Suprapubic skin (tissue), 4 donors: ENCODE measurements at regions not wholly inside any gene's neighbourhood (a gene's known extent, or its start where the extent isn't known, plus 50 kb on each side); places are given as distances from the start of the nearest gene placed in this dataset.

Experiments
- POLR2A ChIP-seq, 2 donors: fragments of 450-650 bp; IDR thresholded peaks; one replicate each; pipeline ENCODE4 v1.6.1; 2017; ENCODE audit warnings: antibody characterized with exemption in 2 of 2, mild to moderate bottlenecking in 2 of 2, moderate library complexity in 2 of 2
- POLR2AphosphoS5 ChIP-seq, 3 donors: sonication (generic); formaldehyde crosslinking; IDR thresholded peaks; one replicate each; pipeline ENCODE4 v1.6.1; 2017; ENCODE audit warnings: antibody characterized with exemption in 3 of 3
- TF ChIP-seq, protein P1 (sequence below), 2 donors: fragments of 200-600 bp in 1 of 2; fragments of 450-650 bp in 1 of 2; sonication (generic) in 1 of 2; IDR thresholded peaks; one replicate each; pipeline ENCODE4 v1.5.1; 2016 to 2019; ENCODE audit warnings: antibody characterized with exemption in 2 of 2, mild to moderate bottlenecking in 1 of 2, moderate library complexity in 1 of 2

DNA sequence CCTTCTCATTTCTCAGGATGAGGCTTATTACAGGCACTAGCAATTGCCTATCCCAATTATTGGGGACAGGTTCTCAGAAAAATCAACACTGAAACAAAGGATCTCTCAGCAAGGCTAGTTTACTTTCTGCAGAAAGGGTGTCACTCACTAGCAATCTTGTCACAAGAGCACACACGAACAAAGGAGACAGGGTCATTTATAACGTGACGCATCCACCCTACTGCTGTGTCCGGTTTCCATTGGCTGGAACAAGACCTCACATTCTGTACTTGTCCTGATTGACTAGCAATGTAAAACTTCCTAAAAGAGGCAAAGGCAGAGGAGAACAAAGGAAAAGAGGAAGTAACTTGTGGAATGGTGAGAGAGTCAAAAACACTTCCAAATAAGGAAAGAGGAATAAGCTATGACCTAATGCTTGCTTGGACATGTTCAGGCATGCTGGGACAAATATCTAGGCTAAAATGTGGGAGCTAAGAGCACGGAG lies 160.2 kb upstream of the STXBP5 start:
- TF ChIP-seq, protein P1, sequence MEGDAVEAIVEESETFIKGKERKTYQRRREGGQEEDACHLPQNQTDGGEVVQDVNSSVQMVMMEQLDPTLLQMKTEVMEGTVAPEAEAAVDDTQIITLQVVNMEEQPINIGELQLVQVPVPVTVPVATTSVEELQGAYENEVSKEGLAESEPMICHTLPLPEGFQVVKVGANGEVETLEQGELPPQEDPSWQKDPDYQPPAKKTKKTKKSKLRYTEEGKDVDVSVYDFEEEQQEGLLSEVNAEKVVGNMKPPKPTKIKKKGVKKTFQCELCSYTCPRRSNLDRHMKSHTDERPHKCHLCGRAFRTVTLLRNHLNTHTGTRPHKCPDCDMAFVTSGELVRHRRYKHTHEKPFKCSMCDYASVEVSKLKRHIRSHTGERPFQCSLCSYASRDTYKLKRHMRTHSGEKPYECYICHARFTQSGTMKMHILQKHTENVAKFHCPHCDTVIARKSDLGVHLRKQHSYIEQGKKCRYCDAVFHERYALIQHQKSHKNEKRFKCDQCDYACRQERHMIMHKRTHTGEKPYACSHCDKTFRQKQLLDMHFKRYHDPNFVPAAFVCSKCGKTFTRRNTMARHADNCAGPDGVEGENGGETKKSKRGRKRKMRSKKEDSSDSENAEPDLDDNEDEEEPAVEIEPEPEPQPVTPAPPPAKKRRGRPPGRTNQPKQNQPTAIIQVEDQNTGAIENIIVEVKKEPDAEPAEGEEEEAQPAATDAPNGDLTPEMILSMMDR (IDR thresholded peaks at IDR 0.05) = no peak
- TF ChIP-seq POLR2A (IDR thresholded peaks at IDR 0.05) (no peak), POLR2AphosphoS5 (IDR thresholded peaks at IDR 0.05) (no peak)
